Lung (tissue), 11 donors: ENCODE measurements at regions not wholly inside any gene's neighbourhood (a gene's known extent, or its start where the extent isn't known, plus 50 kb on each side); places are given as distances from the start of the nearest gene placed in this dataset.

Experiments used
- ATAC-seq: fragments of 200-7000 bp; cut with Tn5 transposase; one replicate; pipeline ENCODE4 v1.9.1; 2020; ENCODE audit warnings: moderate number of reproducible peaks; ENCODE audit not compliant: insufficient read depth, low FRiP score
- DNase-seq, 3 donors: peaks; one replicate each; pipeline ENCODE4 v3.0.0-alpha.2; 2013 to 2017
- H3K27ac ChIP-seq, 2 donors: one replicate each; pipeline ENCODE4 v1.5.1; 2013; ENCODE audit warnings: mild to moderate bottlenecking in 2 of 2, moderate library complexity in 2 of 2, control low read depth in 1 of 2, inconsistent platforms in 1 of 2, low read depth in 1 of 2, low read length in 1 of 2
- H3K27me3 ChIP-seq, 3 donors: one replicate each; pipeline ENCODE4 v1.5.1; 2013; ENCODE audit warnings: low read length in 2 of 3; ENCODE audit not compliant: control insufficient read depth in 3 of 3, insufficient read depth in 3 of 3
- H3K36me3 ChIP-seq, 4 donors: one replicate each; pipeline ENCODE4 v1.5.1; 2013; ENCODE audit warnings: low read length in 4 of 4, mild to moderate bottlenecking in 1 of 4, moderate library complexity in 1 of 4; ENCODE audit not compliant: control insufficient read depth in 4 of 4, insufficient read depth in 4 of 4
- H3K4me1 ChIP-seq, 5 donors: one replicate each; pipeline ENCODE4 v1.5.1; 2013; ENCODE audit warnings: low read length in 5 of 5, mild to moderate bottlenecking in 2 of 5, moderate library complexity in 1 of 5; ENCODE audit not compliant: control insufficient read depth in 5 of 5, insufficient read depth in 5 of 5
- H3K4me3 ChIP-seq: one replicate; pipeline ENCODE4 v1.5.1; 2013; ENCODE audit warnings: mild to moderate bottlenecking, control low read depth, moderate library complexity
- H3K9ac ChIP-seq, 2 donors: one replicate each; pipeline ENCODE4 v1.5.1; 2013; ENCODE audit warnings: low read length in 2 of 2, control low read depth in 1 of 2; ENCODE audit not compliant: insufficient read depth in 1 of 2
- H3K9me3 ChIP-seq, 4 donors: one replicate each; pipeline ENCODE4 v1.5.1; 2013; ENCODE audit warnings: low read length in 3 of 4, mild to moderate bottlenecking in 1 of 4, moderate library complexity in 1 of 4; ENCODE audit not compliant: control insufficient read depth in 4 of 4, insufficient read depth in 3 of 4
- CTCF ChIP-seq: IDR thresholded peaks from 2 replicates; pipeline ENCODE4 v1.5.1; 2012; ENCODE audit warnings: mild to moderate bottlenecking; ENCODE audit errors: control extremely low read depth, extremely low read depth
- WGBS, 2 donors: extraction: QIAGEN DNeasy Blood & Tissue Kit; methylation state at CpG; one replicate each; pipeline ENCODE4 v1.1.7; 2013; 5-methylcytosine and 5-hydroxymethylcytosine counted together
- donor health status: control.
- donor health status: control.
- donor health status: Bipolar disorder and iron deficiency.
- donor health status: healthy.
- donor health status: DM: yes; HTN: yes; CAD: no.

DNA sequence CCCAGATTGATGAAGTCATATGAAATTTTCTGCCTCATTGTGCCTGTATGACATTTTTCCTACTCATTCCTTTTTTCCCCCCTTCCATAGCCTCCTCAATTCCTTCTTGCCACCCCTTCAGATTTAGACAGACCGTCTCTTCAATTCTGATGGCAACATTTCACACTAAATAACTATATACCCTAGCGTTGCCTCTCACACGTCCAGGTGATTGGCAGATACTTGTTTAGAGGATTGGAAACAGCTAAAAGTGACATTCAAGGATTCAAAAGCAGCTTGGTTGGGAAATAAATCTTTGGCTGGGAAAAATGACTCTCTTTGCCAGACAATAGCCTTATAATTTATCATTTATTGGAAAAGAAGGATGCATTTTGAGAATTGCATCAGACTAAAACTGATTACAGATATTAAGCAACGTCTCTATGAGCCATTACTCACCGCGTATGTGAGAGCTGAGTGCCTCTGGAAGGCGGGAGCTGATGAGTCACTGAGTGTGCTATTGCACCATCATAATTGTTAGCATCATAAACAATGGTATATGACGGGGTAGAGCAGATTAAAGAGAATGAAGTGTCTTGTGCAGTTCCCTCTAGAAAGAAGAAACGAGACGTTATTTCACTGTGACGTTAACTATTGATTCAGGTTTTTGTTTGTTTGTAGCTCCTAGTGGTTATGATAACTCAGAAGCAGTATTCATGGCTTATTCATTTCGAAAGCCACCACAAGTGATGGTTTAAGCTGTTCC, 61.1 kb upstream of the FAM216B start:
- Histone ChIP-seq H3K9ac (no peak overlapping the region), H3K36me3 (no peaks in the 10 kb centered on the region), H3K27ac (no peak overlapping the region)

DNA sequence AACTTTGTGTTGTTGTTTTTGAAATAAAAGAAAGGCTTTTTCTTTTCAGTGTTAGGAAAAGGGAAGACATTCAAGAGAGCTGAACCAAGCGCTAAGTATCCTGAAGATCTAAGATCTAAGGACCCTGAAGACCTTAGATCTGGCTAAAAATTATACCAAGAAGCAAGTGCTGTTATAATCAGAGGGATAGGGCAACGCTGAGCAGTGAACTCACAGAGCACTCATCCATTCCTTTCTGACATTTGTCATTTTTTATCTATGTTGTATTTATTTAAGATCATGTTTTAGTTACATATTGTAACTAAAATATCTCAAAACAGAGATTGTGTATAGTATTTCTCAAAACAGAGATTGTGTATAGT, 60.5 kb upstream of the FAM216B start:
- no peaks in the 10 kb centered on the region for H3K27me3 ChIP-seq
- no peaks in the 10 kb centered on the region for H3K36me3 ChIP-seq
- H3K27ac ChIP-seq: no peak overlapping the region
- no peaks in the 10 kb centered on the region for H3K9me3 ChIP-seq
- no peak overlapping the region for H3K9ac ChIP-seq
- DNase-seq: no peak
- WGBS, 2 donors: 58 to 85% methylated on average over 2 of the region's 2 CpGs
- no peak for TF ChIP-seq CTCF
- H3K4me3 ChIP-seq: no peak overlapping the region
- ATAC-seq: no peak
- peaks cover 0 to 13% (median 0%) of the 10 kb centered on the region in 5 donors for H3K4me1 ChIP-seq

More for the DNA sequence above, 61.1 kb upstream of the FAM216B start:
- peaks cover 0 to 13% (median 0%) of the 10 kb centered on the region in 5 donors for H3K4me1 ChIP-seq
- H3K27me3 ChIP-seq: no peaks in the 10 kb centered on the region
- ATAC-seq: peak; percentile 64
- H3K9me3 ChIP-seq: no peaks in the 10 kb centered on the region
- peak; percentile 50 to 92 (median 82) for DNase-seq
- H3K4me3 ChIP-seq: no peak overlapping the region
- TF ChIP-seq CTCF: no peak
- 48 to 49% methylated on average over 12 of the region's 12 CpGs for WGBS, 2 donors

- ATAC-seq (no peak), DNase-seq (no peak)
- Histone ChIP-seq H3K4me3 (no peak overlapping the region), H3K27me3 (no peaks in the 10 kb centered on the region), H3K4me1 (peaks cover 0 to 13% (median 0%) of the 10 kb centered on the region in 5 donors), H3K9me3 (peaks cover 0 to 4% (median 0%) of the 10 kb centered on the region in 4 donors), H3K9ac (no peak overlapping the region), H3K36me3 (no peaks in the 10 kb centered on the region), H3K27ac (no peak overlapping the region)
- 93 to 96% methylated on average over 4 of the region's 4 CpGs for WGBS, 2 donors
- no peak for TF ChIP-seq CTCF
Measured at GRCh38 chr13:42722883-42723539, 58.4 kb upstream of the FAM216B start.
